MM.1S (cell line): ENCODE measurements at regions not wholly inside any gene's neighbourhood (a gene's known extent, or its start where the extent isn't known, plus 50 kb on each side); places are given as distances from the start of the nearest gene placed in this dataset.

Source experiments
- EZH2phosphoT487 ChIP-seq: fragments of 300-600 bp; sonication (generic); IDR thresholded peaks from 2 replicates; pipeline ENCODE4 v1.6.1; 2018; ENCODE audit warnings: antibody characterized with exemption, low read length
- TF ChIP-seq, protein P1 (sequence below): fragments of 300-600 bp; sonication (generic); IDR thresholded peaks from 2 replicates; pipeline ENCODE4 v1.5.1; 2016; ENCODE audit warnings: antibody characterized with exemption, low read length, mixed read lengths

DNA sequence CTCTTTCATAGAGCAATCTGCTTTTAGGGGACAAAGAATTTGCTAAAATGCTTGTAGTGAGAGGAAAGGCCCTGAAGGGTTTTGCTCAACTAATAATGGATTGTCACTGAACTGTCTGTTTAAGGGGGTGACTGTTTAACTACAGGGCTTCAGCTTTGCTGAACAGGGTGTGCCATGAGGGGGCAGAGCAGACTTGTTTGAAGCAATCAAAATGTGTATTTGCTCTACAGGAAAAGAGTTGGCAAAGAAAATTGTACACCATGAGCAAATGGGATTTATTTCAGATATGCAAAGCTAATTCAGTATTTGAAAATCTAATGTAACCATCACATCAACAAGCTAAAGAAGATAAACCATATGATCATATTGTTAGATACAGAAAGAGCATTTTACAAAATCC, 154.3 kb downstream of the GABRG2 start:
- TF ChIP-seq, protein P1, sequence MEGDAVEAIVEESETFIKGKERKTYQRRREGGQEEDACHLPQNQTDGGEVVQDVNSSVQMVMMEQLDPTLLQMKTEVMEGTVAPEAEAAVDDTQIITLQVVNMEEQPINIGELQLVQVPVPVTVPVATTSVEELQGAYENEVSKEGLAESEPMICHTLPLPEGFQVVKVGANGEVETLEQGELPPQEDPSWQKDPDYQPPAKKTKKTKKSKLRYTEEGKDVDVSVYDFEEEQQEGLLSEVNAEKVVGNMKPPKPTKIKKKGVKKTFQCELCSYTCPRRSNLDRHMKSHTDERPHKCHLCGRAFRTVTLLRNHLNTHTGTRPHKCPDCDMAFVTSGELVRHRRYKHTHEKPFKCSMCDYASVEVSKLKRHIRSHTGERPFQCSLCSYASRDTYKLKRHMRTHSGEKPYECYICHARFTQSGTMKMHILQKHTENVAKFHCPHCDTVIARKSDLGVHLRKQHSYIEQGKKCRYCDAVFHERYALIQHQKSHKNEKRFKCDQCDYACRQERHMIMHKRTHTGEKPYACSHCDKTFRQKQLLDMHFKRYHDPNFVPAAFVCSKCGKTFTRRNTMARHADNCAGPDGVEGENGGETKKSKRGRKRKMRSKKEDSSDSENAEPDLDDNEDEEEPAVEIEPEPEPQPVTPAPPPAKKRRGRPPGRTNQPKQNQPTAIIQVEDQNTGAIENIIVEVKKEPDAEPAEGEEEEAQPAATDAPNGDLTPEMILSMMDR, result no peak
- TF ChIP-seq EZH2phosphoT487, result no peak
